HUES6 (cell line): ENCODE measurements at regions not wholly inside any gene's neighbourhood (a gene's known extent, or its start where the extent isn't known, plus 50 kb on each side); places are given as distances from the start of the nearest gene placed in this dataset.
"Not testable (repeated sequence)": the region's sequence is repeated elsewhere in the genome, so short reads cannot be mapped to it uniquely, and the experiment has no call there.

Experiments
- H3K27ac ChIP-seq: 2 replicates; pipeline ENCODE4 v1.7.0; 2013; ENCODE audit warnings: low read depth, mild to moderate bottlenecking, low read length, inconsistent platforms
- H3K27me3 ChIP-seq: 2 replicates; pipeline ENCODE4 v1.6.1; 2013; ENCODE audit warnings: low read length; ENCODE audit not compliant: control insufficient read depth, insufficient read depth
- H3K36me3 ChIP-seq: 2 replicates; pipeline ENCODE4 v1.6.1; 2013; ENCODE audit warnings: low read length; ENCODE audit not compliant: control insufficient read depth, insufficient read depth
- H3K4me1 ChIP-seq: 2 replicates; pipeline ENCODE4 v1.6.1; 2013; ENCODE audit warnings: low read length; ENCODE audit not compliant: control insufficient read depth, insufficient read depth
- H3K4me3 ChIP-seq: 2 replicates; pipeline ENCODE4 v1.5.1; 2013; ENCODE audit warnings: low read depth, low read length
- H3K9ac ChIP-seq: one replicate; pipeline ENCODE4 v1.6.1; 2013; ENCODE audit warnings: mild to moderate bottlenecking, low read length
- H3K9me3 ChIP-seq: 2 replicates; pipeline ENCODE4 v1.6.1; 2013; ENCODE audit warnings: low read depth, low read length; ENCODE audit not compliant: control insufficient read depth, insufficient read depth

GRCh38 chr10:57102236-57102635, 741.2 kb upstream of the ZWINT start:
- Histone ChIP-seq H3K4me1 (peaks cover 21% of the 10 kb centered on the region), H3K27ac (peak overlapping the region; percentile 74), H3K9ac (no peak overlapping the region), H3K27me3 (no peaks in the 10 kb centered on the region), H3K9me3 (no peaks in the 10 kb centered on the region), H3K36me3 (no peaks in the 10 kb centered on the region), H3K4me3 (peak overlapping the region; percentile 24; the same call in 1 of the 2 replicates)

GRCh38 chr10:57098146-57098545, 737.1 kb upstream of the ZWINT start:
- Histone ChIP-seq H3K27ac (no peak overlapping the region), H3K4me1 (peaks cover 17% of the 10 kb centered on the region), H3K9ac (no peak overlapping the region), H3K9me3 (peaks cover 15% of the 10 kb centered on the region), H3K27me3 (no peaks in the 10 kb centered on the region), H3K36me3 (no peaks in the 10 kb centered on the region), H3K4me3 (no peak overlapping the region)

- no peaks in the 10 kb centered on the region for H3K4me1 ChIP-seq
- H3K27ac ChIP-seq = no peak overlapping the region
- H3K9me3 ChIP-seq = peaks cover 15% of the 10 kb centered on the region
- H3K36me3 ChIP-seq = no peaks in the 10 kb centered on the region
- no peak overlapping the region for H3K4me3 ChIP-seq
- H3K27me3 ChIP-seq = no peaks in the 10 kb centered on the region
- no peak overlapping the region for H3K9ac ChIP-seq
Observed at GRCh38 chr10:57096044-57096443, 735.0 kb upstream of the ZWINT start.

- Histone ChIP-seq H3K27me3 (no peaks in the 10 kb centered on the region), H3K36me3 (no peaks in the 10 kb centered on the region), H3K9me3 (peaks cover 15% of the 10 kb centered on the region), H3K9ac (no peak overlapping the region), H3K4me1 (no peaks in the 10 kb centered on the region), H3K27ac (no peak overlapping the region), H3K4me3 (no peak overlapping the region)
Observed at GRCh38 chr10:57094965-57095364, 733.9 kb upstream of the ZWINT start.

GRCh38 chr10:57094083-57094482, 733.0 kb upstream of the ZWINT start:
- H3K4me3 ChIP-seq = no peak overlapping the region
- H3K4me1 ChIP-seq = no peaks in the 10 kb centered on the region
- H3K36me3 ChIP-seq = no peaks in the 10 kb centered on the region
- H3K27ac ChIP-seq = no peak overlapping the region
- no peak overlapping the region for H3K9ac ChIP-seq
- peaks cover 15% of the 10 kb centered on the region for H3K9me3 ChIP-seq
- no peaks in the 10 kb centered on the region for H3K27me3 ChIP-seq

- Histone ChIP-seq H3K4me3 (no peak overlapping the region), H3K36me3 (no peaks in the 10 kb centered on the region), H3K4me1 (no peaks in the 10 kb centered on the region), H3K9me3 (no peaks in the 10 kb centered on the region), H3K9ac (no peak overlapping the region), H3K27me3 (no peaks in the 10 kb centered on the region), H3K27ac (no peak overlapping the region)
Observed at GRCh38 chr10:57053530-57053929, 692.5 kb upstream of the ZWINT start.

GRCh38 chr10:57049096-57049495, 688.0 kb upstream of the ZWINT start:
- Histone ChIP-seq H3K4me1 (no peaks in the 10 kb centered on the region), H3K9ac (no peak overlapping the region), H3K36me3 (no peaks in the 10 kb centered on the region), H3K9me3 (no peaks in the 10 kb centered on the region), H3K27ac (no peak overlapping the region), H3K27me3 (no peaks in the 10 kb centered on the region), H3K4me3 (no peak overlapping the region)

- Histone ChIP-seq H3K36me3 (no peaks in the 10 kb centered on the region), H3K4me1 (no peaks in the 10 kb centered on the region), H3K27ac (no peak overlapping the region), H3K9me3 (no peaks in the 10 kb centered on the region), H3K27me3 (no peaks in the 10 kb centered on the region), H3K4me3 (no peak overlapping the region), H3K9ac (no peak overlapping the region)
Observed at GRCh38 chr10:57038531-57038930, 677.5 kb upstream of the ZWINT start.

- Histone ChIP-seq H3K4me3 (no peak overlapping the region), H3K9ac (no peak overlapping the region), H3K27ac (no peak overlapping the region), H3K9me3 (peaks cover 17% of the 10 kb centered on the region), H3K36me3 (no peaks in the 10 kb centered on the region), H3K27me3 (no peaks in the 10 kb centered on the region), H3K4me1 (no peaks in the 10 kb centered on the region)
Observed at GRCh38 chr10:57035310-57035709, 674.3 kb upstream of the ZWINT start.

GRCh38 chr10:57032301-57032700, 671.2 kb upstream of the ZWINT start:
- H3K27ac ChIP-seq, H3K4me1 ChIP-seq, H3K4me3 ChIP-seq, H3K9ac ChIP-seq, H3K36me3 ChIP-seq, H3K27me3 ChIP-seq: not testable (repeated sequence)
- H3K9me3 ChIP-seq = peaks cover 20% of the 10 kb centered on the region

- Histone ChIP-seq H3K27me3 (no peaks in the 10 kb centered on the region), H3K9me3 (peaks cover 20% of the 10 kb centered on the region), H3K4me3 (no peak overlapping the region)
Observed at GRCh38 chr10:57031346-57031745, 670.3 kb upstream of the ZWINT start.

GRCh38 chr10:57026307-57026706, 665.2 kb upstream of the ZWINT start:
- Histone ChIP-seq H3K9me3 (peaks cover 7% of the 10 kb centered on the region), H3K36me3 (no peaks in the 10 kb centered on the region), H3K4me1 (no peaks in the 10 kb centered on the region), H3K27ac (no peak overlapping the region), H3K27me3 (no peaks in the 10 kb centered on the region), H3K4me3 (no peak overlapping the region), H3K9ac (no peak overlapping the region)

More at GRCh38 chr10:57031346-57031745, 670.3 kb upstream of the ZWINT start:
- Histone ChIP-seq H3K9ac (no peak overlapping the region), H3K36me3 (no peaks in the 10 kb centered on the region), H3K4me1 (no peaks in the 10 kb centered on the region), H3K27ac (no peak overlapping the region)
